ENCODE measurements at regions not wholly inside any gene's neighbourhood (a gene's known extent, or its start where the extent isn't known, plus 50 kb on each side); places are given as distances from the start of the nearest gene placed in this dataset.

GRCh38 chr9:129397335-129397734, 219.3 kb upstream of the IER5L start:
- Histone ChIP-seq H3K4me1 (peaks cover 0 to 20% (median 13%) of the 10 kb centered on the region in 4 donors), H3K4me3 (no peak overlapping the region), H3K27me3 (no peaks in the 10 kb centered on the region), H3K36me3 (no peaks in the 10 kb centered on the region), H3K9me3 (no peaks in the 10 kb centered on the region), H3K27ac (no peak overlapping the region)
- 87 to 94% (median 88%) methylated on average over 6 of the region's 6 CpGs for WGBS, 5 donors
- intact Hi-C loops (cut with DNase I; ENCODE audit: low total_unique reads): no loop called here
- DNase-seq: no peak
- no peak for TF ChIP-seq POLR2A (IDR thresholded peaks at IDR 0.05)
- no peak for TF ChIP-seq POLR2AphosphoS5 (IDR thresholded peaks at IDR 0.05)
- TF ChIP-seq EP300 (IDR thresholded peaks at IDR 0.05): no peak
- TF ChIP-seq CTCF (IDR thresholded peaks at IDR 0.05): no peak

GRCh38 chr9:129396365-129396708, 218.3 kb upstream of the IER5L start:
- Histone ChIP-seq H3K4me3 (no peak overlapping the region), H3K4me1 (peaks cover 0 to 20% (median 3%) of the 10 kb centered on the region in 4 donors), H3K36me3 (no peaks in the 10 kb centered on the region), H3K27ac (no peak overlapping the region), H3K27me3 (no peaks in the 10 kb centered on the region), H3K9me3 (no peaks in the 10 kb centered on the region)
- intact Hi-C loops (cut with DNase I; ENCODE audit: low total_unique reads): no loop called here
- TF ChIP-seq POLR2A (IDR thresholded peaks at IDR 0.05): no peak
- no peak for TF ChIP-seq CTCF (IDR thresholded peaks at IDR 0.05)
- no peak for TF ChIP-seq POLR2AphosphoS5 (IDR thresholded peaks at IDR 0.05)
- no peak for TF ChIP-seq EP300 (IDR thresholded peaks at IDR 0.05)
- WGBS, 5 donors: 67 to 76% (median 74%) methylated on average over 1 of the region's 1 CpG
- no peak for DNase-seq

GRCh38 chr9:129395633-129396364, 217.7 kb upstream of the IER5L start:
- no peak for DNase-seq
- peaks cover 0 to 20% (median 0%) of the 10 kb centered on the region in 4 donors for H3K4me1 ChIP-seq
- no peak overlapping the region for H3K4me3 ChIP-seq
- TF ChIP-seq EP300 (IDR thresholded peaks at IDR 0.05) (no peak), POLR2A (IDR thresholded peaks at IDR 0.05) (no peak), POLR2AphosphoS5 (IDR thresholded peaks at IDR 0.05) (no peak), CTCF (IDR thresholded peaks at IDR 0.05) (no peak)
- no peaks in the 10 kb centered on the region for H3K36me3 ChIP-seq
- WGBS, 5 donors: 50 to 87% (median 66%) methylated on average over 3 of the region's 3 CpGs
- intact Hi-C loops (cut with DNase I; ENCODE audit: low total_unique reads): no loop called here
- H3K9me3 ChIP-seq: no peaks in the 10 kb centered on the region
- H3K27ac ChIP-seq: no peak overlapping the region
- no peaks in the 10 kb centered on the region for H3K27me3 ChIP-seq

- no peaks in the 10 kb centered on the region for H3K9me3 ChIP-seq
- H3K36me3 ChIP-seq: no peaks in the 10 kb centered on the region
- TF ChIP-seq POLR2AphosphoS5 (IDR thresholded peaks at IDR 0.05) (no peak), POLR2A (IDR thresholded peaks at IDR 0.05) (no peak), CTCF (IDR thresholded peaks at IDR 0.05) (no peak), EP300 (IDR thresholded peaks at IDR 0.05) (no peak)
- intact Hi-C loops (cut with DNase I; ENCODE audit: low total_unique reads): no loop called here
- DNase-seq: no peak
- no peaks in the 10 kb centered on the region for H3K27me3 ChIP-seq
- no peak overlapping the region for H3K4me3 ChIP-seq
- no peak overlapping the region for H3K27ac ChIP-seq
- H3K4me1 ChIP-seq: peaks cover 0 to 27% (median 0%) of the 10 kb centered on the region in 4 donors
- 80 to 87% (median 83%) methylated on average over 2 to 3 of the region's 3 CpGs for WGBS, 5 donors
These were observed 216.8 kb upstream of the IER5L start for GRCh38 chr9:129394886-129395279.
